OCI-LY7 (cell line): ENCODE measurements at regions not wholly inside any gene's neighbourhood (a gene's known extent, or its start where the extent isn't known, plus 50 kb on each side); places are given as distances from the start of the nearest gene placed in this dataset.

Source experiments
- BruUV-seq: library from RNA; stranded (reverse); fragments of 400-500 nt; replicated peaks from 2 replicates; lab custom pipeline; 2021; lab: Mats Ljungman, UMichigan
- CTCF ChIA-PET: fragments of 300-600 bp; sonication (Branson Sonifier 250); formaldehyde crosslinking; loops from one replicate; lab custom pipeline; 2022; ENCODE audit warnings: antibody characterized with exemption; ENCODE audit not compliant: unreplicated experiment; lab: Charles Lee
- POLR2A ChIA-PET: fragments of 300-600 bp; sonication (Branson Sonifier 250); formaldehyde crosslinking; loops from one replicate; lab custom pipeline; 2022; ENCODE audit warnings: antibody characterized with exemption; lab: Charles Lee
- DNase-seq: peaks from one replicate; pipeline ENCODE4 v3.0.0-alpha.2; 2015; ENCODE audit warnings: low spot score
- H2AFZ ChIP-seq: fragments of 200-600 bp; sonication (generic), shearing (Covaris generic); 2 replicates; pipeline ENCODE4 v1.6.1; 2014; ENCODE audit warnings: mild to moderate bottlenecking, antibody characterized with exemption, low read length, moderate library complexity
- H3K27ac ChIP-seq: fragments of 200-600 bp; sonication (generic); 2 replicates; pipeline ENCODE4 v1.5.1; 2014; ENCODE audit warnings: mixed run types, low read depth, mild to moderate bottlenecking, moderate library complexity, low read length, inconsistent platforms; ENCODE audit not compliant: poor library complexity, severe bottlenecking
- H3K36me3 ChIP-seq: fragments of 200-600 bp; sonication (generic); 2 replicates; pipeline ENCODE4 v1.6.1; 2014; ENCODE audit warnings: mild to moderate bottlenecking, antibody characterized with exemption, low read length, moderate library complexity, mixed read lengths; ENCODE audit not compliant: insufficient read depth
- H3K4me1 ChIP-seq: fragments of 200-600 bp; sonication (generic); 2 replicates; pipeline ENCODE4 v1.5.1; 2014; ENCODE audit warnings: mild to moderate bottlenecking, low read length; ENCODE audit not compliant: insufficient read depth, poor library complexity, severe bottlenecking
- H3K4me2 ChIP-seq: fragments of 200-600 bp; sonication (generic); 2 replicates; pipeline ENCODE4 v1.6.1; 2014; ENCODE audit warnings: mild to moderate bottlenecking, low read length
- H3K4me3 ChIP-seq: fragments of 200-600 bp; sonication (generic); 2 replicates; pipeline ENCODE4 v1.5.1; 2014; ENCODE audit warnings: mild to moderate bottlenecking, low read depth, low read length; ENCODE audit not compliant: poor library complexity, severe bottlenecking
- H3K79me2 ChIP-seq: fragments of 200-600 bp; sonication (generic); 2 replicates; pipeline ENCODE4 v1.6.1; 2016; ENCODE audit warnings: low read depth, mild to moderate bottlenecking, low read length, moderate library complexity, mixed read lengths; ENCODE audit not compliant: insufficient read depth
- H3K9me2 ChIP-seq: fragments of 200-600 bp; sonication (generic); 2 replicates; pipeline ENCODE4 v1.6.1; 2016; ENCODE audit warnings: mild to moderate bottlenecking, low read length, mixed read lengths; ENCODE audit not compliant: insufficient read depth
- H3K9me3 ChIP-seq: fragments of 200-600 bp; sonication (generic); 2 replicates; pipeline ENCODE4 v1.6.1; 2014; ENCODE audit warnings: mild to moderate bottlenecking, mixed run types, low read length, mixed read lengths
- H4K20me1 ChIP-seq: fragments of 200-600 bp; sonication (generic); 2 replicates; pipeline ENCODE4 v1.6.1; 2014; ENCODE audit warnings: mild to moderate bottlenecking, antibody characterized with exemption, low read length, moderate library complexity, mixed read lengths; ENCODE audit not compliant: insufficient read depth
- CTCF ChIP-seq: fragments of 200-600 bp; sonication (generic); conservative IDR thresholded peaks from 2 replicates; pipeline ENCODE4 v1.5.1; 2014; ENCODE audit warnings: mild to moderate bottlenecking, antibody characterized with exemption, low read length, moderate library complexity, mixed read lengths
- EZH2phosphoT487 ChIP-seq: fragments of 200-600 bp; sonication (generic); IDR thresholded peaks from 2 replicates; pipeline ENCODE4 v1.6.1; 2018; ENCODE audit warnings: low read depth, borderline replicate concordance, mild to moderate bottlenecking, mixed run types, antibody characterized with exemption, low read length, moderate library complexity, mixed read lengths
- intact Hi-C: fragments of 100-400 bp; cut with micrococcal nuclease; formaldehyde crosslinking; loops from one replicate; pipeline ENCODE4 v1.10.0; 2022; ENCODE audit not compliant: unreplicated experiment

- H3K4me3 ChIP-seq = no peak overlapping the region
- DNase-seq = no peak
- H3K36me3 ChIP-seq = no peaks in the 10 kb centered on the region
- TF ChIP-seq CTCF = no peak
- no peak for TF ChIP-seq EZH2phosphoT487
- H3K4me2 ChIP-seq = no peak overlapping the region
- BruUV-seq = no TSS peak
- H4K20me1 ChIP-seq = no peaks in the 10 kb centered on the region
- H2AFZ ChIP-seq = no peak overlapping the region
- POLR2A ChIA-PET = interaction anchor here (0.5 to 0.8 kb wide), 4 partner anchors 10 to 1413 kb away, joined by 3 to 4 read pairs (median 3); no protein-coding TSS in a partner anchor
- no peak overlapping the region for H3K27ac ChIP-seq
- intact Hi-C loops = no loop called here
- CTCF ChIA-PET = no interaction called here
- no peaks in the 10 kb centered on the region for H3K9me3 ChIP-seq
- H3K9me2 ChIP-seq = no peaks in the 10 kb centered on the region
- H3K79me2 ChIP-seq = no peaks in the 10 kb centered on the region
- no peaks in the 10 kb centered on the region for H3K4me1 ChIP-seq
These were observed 411.6 kb downstream of the BCAT1 start for GRCh38 chr12:24537083-24537860.

GRCh38 chr12:24535334-24536069, 413.4 kb downstream of the BCAT1 start:
- no peak overlapping the region for H2AFZ ChIP-seq
- ChIA-PET CTCF (no interaction called here), POLR2A (interaction anchor here (0.6 to 1.2 kb wide), 3 partner anchors 40 to 141 kb away, joined by 3 read pairs; no protein-coding TSS in a partner anchor)
- BruUV-seq = no TSS peak
- no peak overlapping the region for H3K4me2 ChIP-seq
- no peak overlapping the region for H3K27ac ChIP-seq
- H3K9me2 ChIP-seq = no peaks in the 10 kb centered on the region
- H3K4me1 ChIP-seq = no peaks in the 10 kb centered on the region
- H3K79me2 ChIP-seq = no peaks in the 10 kb centered on the region
- no peak overlapping the region for H3K4me3 ChIP-seq
- no peaks in the 10 kb centered on the region for H3K9me3 ChIP-seq
- H3K36me3 ChIP-seq = no peaks in the 10 kb centered on the region
- no peak for DNase-seq
- TF ChIP-seq CTCF (no peak), EZH2phosphoT487 (no peak)
- no peaks in the 10 kb centered on the region for H4K20me1 ChIP-seq
- intact Hi-C loops = no loop called here

GRCh38 chr12:24534622-24535021, 414.3 kb downstream of the BCAT1 start:
- BruUV-seq = no TSS peak
- POLR2A ChIA-PET = interaction anchor here (0.6 to 1.2 kb wide), 2 partner anchors 41 to 47 kb away, joined by 3 read pairs; no protein-coding TSS in a partner anchor
- H3K4me2 ChIP-seq = no peak overlapping the region

More at GRCh38 chr12:24534622-24535021, 414.3 kb downstream of the BCAT1 start:
- CTCF ChIA-PET = no interaction called here
- Histone ChIP-seq H3K9me2 (no peaks in the 10 kb centered on the region), H4K20me1 (no peaks in the 10 kb centered on the region), H2AFZ (no peak overlapping the region), H3K36me3 (no peaks in the 10 kb centered on the region), H3K79me2 (no peaks in the 10 kb centered on the region), H3K9me3 (no peaks in the 10 kb centered on the region), H3K4me3 (no peak overlapping the region), H3K27ac (no peak overlapping the region), H3K4me1 (no peaks in the 10 kb centered on the region)
- DNase-seq = no peak
- TF ChIP-seq CTCF (no peak), EZH2phosphoT487 (no peak)
- intact Hi-C loops = no loop called here
